Activated T-helper 17 cell treated with anti-CD3 and anti-CD28 coated beads, Interleukin-2, amount 50 U/mL, for 72 hours (primary cell): ENCODE measurements at regions not wholly inside any gene's neighbourhood (a gene's known extent, or its start where the extent isn't known, plus 50 kb on each side); places are given as distances from the start of the nearest gene placed in this dataset.
"Not testable (repeated sequence)": the region's sequence is repeated elsewhere in the genome, so short reads cannot be mapped to it uniquely, and the experiment has no call there.

Experiments used
- ATAC-seq: fragments of 150-1000 bp; cut with Tn5 transposase; replicated peaks from 2 replicates; pipeline ENCODE4 v1.10.0; 2021; ENCODE audit warnings: mild to moderate bottlenecking, moderate library complexity
- H3K27ac Mint-ChIP-seq: one replicate; pipeline ENCODE4 v1.8.0; 2022; ENCODE audit warnings: mixed read lengths
- H3K27me3 Mint-ChIP-seq: one replicate; pipeline ENCODE4 v1.8.0; 2022; ENCODE audit warnings: mixed read lengths
- H3K36me3 Mint-ChIP-seq: one replicate; pipeline ENCODE4 v1.8.0; 2022; ENCODE audit warnings: low read depth, mild to moderate bottlenecking, mixed read lengths
- H3K4me1 Mint-ChIP-seq: one replicate; pipeline ENCODE4 v1.8.0; 2022; ENCODE audit warnings: mixed read lengths
- H3K4me3 Mint-ChIP-seq: one replicate; pipeline ENCODE4 v1.8.0; 2022; ENCODE audit warnings: mild to moderate bottlenecking, mixed read lengths
- H3K9me3 Mint-ChIP-seq: one replicate; pipeline ENCODE4 v1.8.0; 2022; ENCODE audit warnings: mixed read lengths

DNA sequence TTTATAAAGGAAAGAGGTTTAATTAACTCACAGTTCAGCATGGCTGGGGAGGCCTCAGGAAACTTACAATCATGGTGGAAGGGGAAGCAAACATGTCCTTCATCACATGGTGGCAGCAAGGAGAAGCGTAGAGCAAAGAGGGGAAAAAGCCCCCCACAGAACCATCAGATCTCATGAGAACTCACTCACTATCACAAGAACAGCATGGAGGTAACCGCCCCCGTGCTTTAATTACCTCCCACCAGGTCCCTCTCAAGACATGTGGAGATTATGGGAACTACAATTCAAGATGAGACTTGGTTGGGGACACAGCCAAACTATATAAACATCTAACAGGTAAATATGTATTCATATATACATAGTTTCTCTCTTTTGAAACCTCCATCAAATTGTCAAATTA is 926.4 kb downstream of the NR2F1-AS1 start:
- ATAC-seq, H3K36me3 Mint-ChIP-seq, H3K27ac Mint-ChIP-seq: not testable (repeated sequence)

DNA sequence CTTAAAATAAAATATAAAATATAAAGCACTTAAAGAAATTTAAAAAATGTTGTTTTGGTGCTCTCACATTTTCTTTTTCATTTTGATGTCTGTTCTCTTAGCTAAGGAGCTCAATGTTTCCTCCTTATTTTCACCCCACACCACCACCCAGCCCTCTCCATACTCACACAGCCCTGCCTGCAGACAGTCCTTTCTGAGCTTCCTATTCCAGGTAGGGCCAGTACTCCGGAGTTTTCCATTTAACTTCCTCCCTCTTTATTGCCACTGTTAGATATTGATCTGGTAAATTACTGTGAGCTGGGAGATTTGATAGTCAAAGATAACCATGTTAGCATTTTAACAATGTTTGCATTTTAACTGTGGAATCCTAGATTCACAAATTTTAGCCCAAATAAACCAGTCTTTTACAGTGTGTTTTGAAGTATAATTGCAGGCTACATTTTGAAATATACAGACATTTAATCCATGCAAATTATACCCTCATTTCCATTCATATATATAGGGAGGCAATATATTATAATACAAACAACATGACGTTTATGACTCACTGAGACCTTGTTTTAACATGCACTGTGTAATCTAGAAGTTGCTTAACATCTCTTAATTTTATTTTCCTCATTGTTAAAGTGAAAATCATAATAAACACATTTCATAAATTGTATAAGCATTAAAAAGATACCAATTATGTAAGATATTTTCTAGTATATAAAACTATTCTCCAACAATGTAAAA is 927.1 kb downstream of the NR2F1-AS1 start:
- Mint-ChIP-seq H3K27me3 (no peaks in the 10 kb centered on the region), H3K4me1 (no peaks in the 10 kb centered on the region), H3K4me3 (no peak overlapping the region), H3K36me3 (no peaks in the 10 kb centered on the region), H3K9me3 (peaks cover 9% of the 10 kb centered on the region), H3K27ac (no peak overlapping the region)
- no peak for ATAC-seq

More for the DNA sequence above, 926.4 kb downstream of the NR2F1-AS1 start:
- H3K4me1 Mint-ChIP-seq, H3K27me3 Mint-ChIP-seq, H3K4me3 Mint-ChIP-seq: not testable (repeated sequence)
- H3K9me3 Mint-ChIP-seq, result peaks cover 11% of the 10 kb centered on the region

DNA sequence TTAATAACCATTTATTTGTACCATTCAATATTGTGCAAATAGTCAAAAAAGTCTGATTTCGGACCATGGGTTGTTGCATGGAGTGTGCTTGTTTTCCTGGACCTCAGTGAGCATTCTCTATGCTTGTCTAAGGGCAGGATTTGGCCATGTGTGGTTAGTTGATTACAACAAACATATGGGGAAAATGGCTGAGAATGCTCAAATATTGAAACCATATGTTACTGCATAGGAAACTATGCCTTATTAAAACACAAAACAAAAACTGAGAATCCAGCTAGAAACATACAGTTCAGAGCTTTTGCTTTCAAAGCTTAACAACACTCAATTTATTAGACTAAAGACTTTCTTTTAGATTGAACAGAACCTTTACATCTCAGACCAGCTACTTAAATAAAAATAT is 928.3 kb downstream of the NR2F1-AS1 start:
- H3K36me3 Mint-ChIP-seq, result no peaks in the 10 kb centered on the region
- H3K27ac Mint-ChIP-seq, result no peak overlapping the region
- no peak overlapping the region for H3K4me3 Mint-ChIP-seq
- ATAC-seq, result no peak
- no peaks in the 10 kb centered on the region for H3K4me1 Mint-ChIP-seq
- H3K27me3 Mint-ChIP-seq, result no peaks in the 10 kb centered on the region
- peaks cover 9% of the 10 kb centered on the region for H3K9me3 Mint-ChIP-seq

DNA sequence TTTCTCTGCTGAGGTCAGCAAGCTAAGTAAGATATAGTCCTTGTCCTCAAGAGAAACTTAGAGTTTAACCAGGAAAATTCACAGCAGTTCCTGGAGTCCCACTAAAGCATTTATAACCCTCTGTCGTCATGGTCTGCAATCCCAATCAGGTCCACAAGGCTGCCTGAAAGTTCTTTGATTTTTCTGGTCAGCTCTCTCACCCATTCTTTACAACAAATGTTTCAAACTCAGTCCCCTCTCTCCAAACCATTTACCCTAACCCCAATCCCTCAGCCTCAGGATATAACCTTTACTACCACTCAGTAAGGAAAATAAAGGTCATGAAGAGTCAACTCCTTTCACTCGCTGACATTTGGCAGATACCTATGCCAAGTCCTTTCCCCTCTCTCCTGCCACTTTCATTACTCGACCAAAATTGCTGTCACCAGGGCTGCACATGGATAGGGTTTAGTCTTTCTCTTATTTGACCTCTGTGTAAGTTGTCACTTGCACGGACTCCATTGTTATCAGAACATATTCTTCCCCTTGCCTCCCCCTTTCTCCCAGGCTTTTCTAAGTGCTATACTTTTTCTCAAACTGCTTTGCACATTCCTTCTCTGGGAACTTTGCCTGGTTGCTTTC is 936.6 kb downstream of the NR2F1-AS1 start:
- ATAC-seq, result no peak
- Mint-ChIP-seq H3K4me1 (no peaks in the 10 kb centered on the region), H3K27ac (no peak overlapping the region), H3K9me3 (no peaks in the 10 kb centered on the region), H3K36me3 (no peaks in the 10 kb centered on the region), H3K27me3 (no peaks in the 10 kb centered on the region), H3K4me3 (no peak overlapping the region)

DNA sequence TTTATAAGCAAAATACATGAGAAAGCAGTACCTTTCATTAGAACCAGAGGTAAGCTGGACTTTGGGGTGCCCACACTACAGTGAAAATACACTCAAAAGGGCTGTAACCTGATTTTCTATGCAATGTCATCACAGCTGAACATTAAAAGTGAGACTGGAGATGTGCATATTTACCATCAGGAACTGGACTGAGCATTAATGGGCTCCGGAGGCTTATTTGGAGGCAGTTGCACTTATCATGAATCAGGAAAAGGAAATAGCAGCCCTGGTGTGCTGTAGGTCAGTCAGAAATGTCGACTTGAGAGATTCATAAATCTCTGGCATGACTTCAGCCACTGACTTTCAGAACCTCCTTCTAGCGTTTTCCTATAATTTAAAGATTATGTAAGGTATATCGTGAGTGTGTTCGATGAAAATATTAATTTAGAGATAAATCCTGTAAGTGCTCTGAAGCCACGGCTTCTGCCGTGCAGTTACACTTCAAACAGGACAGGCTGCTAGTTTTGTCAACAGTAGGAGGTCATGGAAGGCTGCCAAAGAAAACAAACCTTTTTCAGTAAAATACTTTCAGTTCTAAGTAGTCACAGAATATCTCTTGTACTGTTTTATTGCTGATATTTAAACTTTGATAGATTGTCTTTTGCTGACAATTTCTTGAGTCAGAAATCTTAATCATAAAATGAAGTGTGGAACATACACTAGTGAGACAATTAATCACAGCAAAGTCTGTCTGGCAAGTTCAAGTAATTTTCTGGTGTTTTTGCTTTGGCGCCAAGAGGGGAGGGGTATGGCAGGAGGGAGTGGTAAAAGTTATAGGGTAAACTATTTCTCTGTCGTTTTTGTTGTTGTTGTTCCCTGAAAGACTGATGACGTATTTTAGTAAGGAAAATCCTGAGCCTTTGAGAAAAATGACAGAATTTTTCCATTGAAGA is 939.7 kb downstream of the NR2F1-AS1 start:
- no peaks in the 10 kb centered on the region for H3K4me1 Mint-ChIP-seq
- H3K27ac Mint-ChIP-seq, result no peak overlapping the region
- H3K4me3 Mint-ChIP-seq, result no peak overlapping the region
- no peaks in the 10 kb centered on the region for H3K27me3 Mint-ChIP-seq
- no peaks in the 10 kb centered on the region for H3K36me3 Mint-ChIP-seq
- no peak for ATAC-seq
- no peaks in the 10 kb centered on the region for H3K9me3 Mint-ChIP-seq

DNA sequence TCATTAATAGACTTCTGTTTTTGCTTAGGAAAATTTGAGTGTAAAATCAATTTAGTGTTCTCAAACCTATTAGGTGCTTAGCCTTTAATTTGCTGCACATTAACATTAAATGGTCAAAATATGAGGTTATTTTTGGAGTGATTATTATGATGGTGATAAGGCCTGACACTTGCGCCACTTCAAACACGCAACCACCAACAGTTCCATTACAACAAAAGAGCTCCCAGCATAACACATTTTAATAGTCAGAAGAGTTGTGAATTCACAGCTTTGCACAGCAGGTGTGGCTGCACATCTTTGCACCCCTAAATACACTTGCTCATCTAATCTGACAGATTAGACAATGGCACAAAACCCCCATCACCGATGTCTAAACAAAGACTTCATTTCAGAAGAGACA is 940.7 kb downstream of the NR2F1-AS1 start:
- no peak overlapping the region for H3K27ac Mint-ChIP-seq
- no peaks in the 10 kb centered on the region for H3K4me1 Mint-ChIP-seq
- H3K9me3 Mint-ChIP-seq, result no peaks in the 10 kb centered on the region
- no peak for ATAC-seq
- no peaks in the 10 kb centered on the region for H3K27me3 Mint-ChIP-seq
- no peak overlapping the region for H3K4me3 Mint-ChIP-seq
- no peaks in the 10 kb centered on the region for H3K36me3 Mint-ChIP-seq

DNA sequence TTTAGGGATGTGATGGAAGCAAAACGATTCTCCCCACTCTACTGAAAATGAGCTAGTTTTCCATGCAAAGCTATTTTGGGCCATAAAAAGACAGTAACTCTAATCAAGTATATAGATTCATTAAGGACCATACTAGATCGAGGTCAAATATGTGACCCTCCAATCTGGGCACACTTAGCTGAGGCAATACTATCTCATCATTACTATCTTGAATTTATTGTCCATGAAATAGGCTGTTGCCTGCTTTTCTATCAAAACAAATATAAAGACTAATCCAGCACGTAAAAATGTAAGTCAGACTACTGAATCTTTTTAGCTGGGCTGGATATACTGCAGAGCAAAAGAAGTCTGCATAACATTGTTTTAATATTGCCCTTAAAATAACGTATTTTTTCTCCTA is 943.1 kb downstream of the NR2F1-AS1 start:
- no peaks in the 10 kb centered on the region for H3K36me3 Mint-ChIP-seq
- H3K9me3 Mint-ChIP-seq, result peaks cover 5% of the 10 kb centered on the region
- H3K4me3 Mint-ChIP-seq, result no peak overlapping the region
- H3K27me3 Mint-ChIP-seq, result no peaks in the 10 kb centered on the region
- ATAC-seq, result no peak
- H3K4me1 Mint-ChIP-seq, result no peaks in the 10 kb centered on the region
- no peak overlapping the region for H3K27ac Mint-ChIP-seq

DNA sequence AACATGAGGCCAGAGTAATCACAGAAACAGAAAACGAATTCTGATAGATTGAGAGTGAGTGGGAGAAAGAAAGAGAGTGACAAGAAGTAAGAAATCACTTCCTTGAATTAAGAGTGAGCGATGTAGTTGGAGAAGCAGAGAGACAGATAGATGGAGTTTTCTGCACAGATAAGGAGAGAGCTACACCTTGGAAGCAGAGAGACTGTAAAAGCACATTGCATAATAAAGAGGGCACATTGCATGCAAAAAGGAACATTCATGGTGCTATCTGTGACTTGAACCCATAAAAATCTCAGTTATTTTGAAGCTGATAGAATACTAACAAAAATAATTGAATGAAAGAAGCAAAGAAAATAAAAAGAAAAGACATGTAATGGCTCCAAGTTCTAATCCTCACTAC is 943.8 kb downstream of the NR2F1-AS1 start:
- Mint-ChIP-seq H3K9me3 (peaks cover 9% of the 10 kb centered on the region), H3K27me3 (no peaks in the 10 kb centered on the region), H3K27ac (no peak overlapping the region), H3K36me3 (no peaks in the 10 kb centered on the region), H3K4me3 (no peak overlapping the region), H3K4me1 (no peaks in the 10 kb centered on the region)
- ATAC-seq, result no peak

DNA sequence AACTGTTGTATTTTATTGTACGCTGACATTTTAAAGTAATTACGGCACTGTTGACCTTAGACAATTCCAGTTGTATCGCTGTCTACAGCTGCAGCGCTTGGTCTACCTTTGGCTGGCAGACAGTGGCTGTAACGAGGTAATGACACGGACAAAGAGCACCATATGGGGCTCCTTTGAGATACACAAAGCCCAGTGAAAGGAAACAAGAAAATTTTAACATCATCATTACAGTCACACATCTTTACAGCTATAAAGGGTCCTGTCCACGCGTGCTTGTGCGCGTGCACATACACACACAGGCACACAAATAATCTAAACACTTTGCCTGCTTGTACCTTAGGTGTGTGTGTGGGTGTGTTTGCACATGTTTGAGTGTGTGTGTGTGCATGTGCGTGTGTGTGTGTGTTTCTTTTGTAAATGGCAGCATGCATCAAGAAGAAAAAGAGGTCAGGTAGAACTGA is 946.0 kb downstream of the NR2F1-AS1 start:
- no peaks in the 10 kb centered on the region for H3K4me1 Mint-ChIP-seq
- no peak for ATAC-seq
- no peak overlapping the region for H3K27ac Mint-ChIP-seq
- no peaks in the 10 kb centered on the region for H3K36me3 Mint-ChIP-seq
- no peaks in the 10 kb centered on the region for H3K27me3 Mint-ChIP-seq
- H3K4me3 Mint-ChIP-seq, result no peak overlapping the region
- H3K9me3 Mint-ChIP-seq, result peaks cover 11% of the 10 kb centered on the region

DNA sequence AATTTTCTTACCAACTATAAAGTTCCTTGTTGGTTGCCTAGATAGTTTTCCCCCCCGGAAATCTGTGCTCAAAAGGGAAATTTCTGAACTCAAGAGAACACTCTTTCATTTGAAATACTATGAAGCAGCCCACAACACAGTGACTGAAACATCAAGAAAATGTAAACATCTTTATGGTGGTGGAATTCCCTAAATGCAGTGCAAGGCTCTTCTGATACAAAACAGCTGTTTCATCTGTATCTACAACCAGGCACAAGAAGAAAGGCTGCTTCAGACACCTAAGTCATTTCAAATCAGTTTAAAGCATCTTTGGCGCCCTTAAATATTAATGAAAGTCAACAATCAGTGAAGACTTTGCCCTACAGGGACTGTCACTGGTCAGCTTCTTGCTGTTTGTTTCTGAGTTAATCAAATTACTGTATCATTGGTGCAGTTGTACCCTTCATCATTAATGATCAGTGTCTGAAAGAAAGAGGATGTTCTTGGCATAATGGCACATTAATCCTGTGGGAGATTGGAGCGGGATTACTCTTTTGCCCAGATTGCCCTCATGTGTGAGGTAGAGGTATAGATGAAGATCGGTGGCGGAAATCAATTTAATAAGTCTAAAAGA is 947.0 kb downstream of the NR2F1-AS1 start:
- H3K4me1 Mint-ChIP-seq, result no peaks in the 10 kb centered on the region
- ATAC-seq, result no peak
- no peak overlapping the region for H3K4me3 Mint-ChIP-seq
- H3K27me3 Mint-ChIP-seq, result no peaks in the 10 kb centered on the region
- peaks cover 17% of the 10 kb centered on the region for H3K9me3 Mint-ChIP-seq
- no peak overlapping the region for H3K27ac Mint-ChIP-seq
- no peaks in the 10 kb centered on the region for H3K36me3 Mint-ChIP-seq

DNA sequence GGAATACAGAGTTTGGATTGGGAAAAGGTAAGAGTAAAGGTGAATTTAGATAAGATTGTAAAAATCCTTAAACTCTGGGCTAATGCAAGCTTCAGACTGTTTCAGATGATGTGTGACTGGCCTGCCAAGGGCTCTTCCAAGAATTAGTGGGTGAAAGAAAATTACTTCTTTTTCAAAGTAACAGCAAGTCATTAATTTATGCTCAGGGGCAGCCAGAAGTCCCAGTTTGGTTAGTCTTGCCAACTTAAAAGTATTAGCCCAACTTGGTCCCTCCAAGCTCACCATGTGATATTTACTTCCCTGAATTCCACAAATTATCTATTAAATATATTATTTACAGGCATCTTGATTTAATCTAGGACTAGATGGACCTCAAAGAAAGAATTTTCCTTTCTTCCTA is 947.8 kb downstream of the NR2F1-AS1 start:
- H3K4me3 Mint-ChIP-seq, result no peak overlapping the region
- H3K36me3 Mint-ChIP-seq, result no peaks in the 10 kb centered on the region
- ATAC-seq, result no peak
- H3K9me3 Mint-ChIP-seq, result peaks cover 20% of the 10 kb centered on the region
- no peaks in the 10 kb centered on the region for H3K4me1 Mint-ChIP-seq
- H3K27ac Mint-ChIP-seq, result no peak overlapping the region
- H3K27me3 Mint-ChIP-seq, result no peaks in the 10 kb centered on the region

DNA sequence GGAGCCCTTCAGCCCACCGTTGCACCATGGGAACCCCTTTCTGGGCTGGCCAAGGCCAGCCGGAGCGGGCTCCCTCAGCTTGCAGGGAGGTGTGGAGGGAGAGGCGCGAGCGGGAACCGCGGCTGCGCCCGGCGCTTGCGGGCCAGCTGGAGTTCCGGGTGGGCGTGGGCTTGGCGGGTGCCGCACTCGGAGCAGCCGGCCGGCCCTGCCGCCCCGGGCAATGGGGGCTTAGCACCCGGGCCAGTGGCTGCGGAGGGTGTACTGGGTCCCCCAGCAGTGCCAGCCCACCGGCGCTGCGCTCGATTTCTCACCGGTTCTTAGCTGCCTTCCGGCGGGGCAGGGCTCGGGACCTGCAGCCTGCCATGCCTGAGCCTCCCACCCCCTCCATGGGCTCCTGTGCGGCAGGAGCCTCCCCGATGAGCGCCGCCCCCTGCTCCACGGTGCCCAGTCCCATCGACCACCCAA is 949.8 kb downstream of the NR2F1-AS1 start:
- not testable (repeated sequence) for H3K4me3 Mint-ChIP-seq, H3K36me3 Mint-ChIP-seq, H3K4me1 Mint-ChIP-seq, H3K27me3 Mint-ChIP-seq, ATAC-seq, H3K27ac Mint-ChIP-seq
- H3K9me3 Mint-ChIP-seq, result peaks cover 20% of the 10 kb centered on the region

DNA sequence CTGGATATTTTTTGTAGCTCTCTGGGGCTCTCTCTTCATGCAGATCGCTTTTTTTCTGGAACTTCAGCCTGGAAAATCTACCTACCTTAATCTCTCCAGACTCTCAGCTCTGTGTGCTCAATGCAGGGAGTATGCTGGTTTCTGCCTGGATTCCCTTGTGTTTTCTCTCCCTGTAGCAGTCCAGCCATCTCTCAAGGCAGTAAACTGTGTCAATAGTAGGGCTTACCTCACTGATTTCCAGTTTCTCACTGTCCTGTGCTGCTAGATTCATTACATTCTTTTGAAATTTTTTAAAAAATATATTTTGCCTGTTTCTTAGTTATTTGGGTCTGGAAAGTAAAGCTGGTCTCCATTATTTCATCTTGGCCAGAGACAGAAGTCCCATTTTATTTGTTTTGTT is 951.4 kb downstream of the NR2F1-AS1 start:
- no peak overlapping the region for H3K27ac Mint-ChIP-seq
- H3K9me3 Mint-ChIP-seq, result peaks cover 20% of the 10 kb centered on the region
- H3K27me3 Mint-ChIP-seq, result no peaks in the 10 kb centered on the region
- no peak for ATAC-seq
- H3K4me1 Mint-ChIP-seq, result no peaks in the 10 kb centered on the region
- no peaks in the 10 kb centered on the region for H3K36me3 Mint-ChIP-seq
- H3K4me3 Mint-ChIP-seq, result no peak overlapping the region

DNA sequence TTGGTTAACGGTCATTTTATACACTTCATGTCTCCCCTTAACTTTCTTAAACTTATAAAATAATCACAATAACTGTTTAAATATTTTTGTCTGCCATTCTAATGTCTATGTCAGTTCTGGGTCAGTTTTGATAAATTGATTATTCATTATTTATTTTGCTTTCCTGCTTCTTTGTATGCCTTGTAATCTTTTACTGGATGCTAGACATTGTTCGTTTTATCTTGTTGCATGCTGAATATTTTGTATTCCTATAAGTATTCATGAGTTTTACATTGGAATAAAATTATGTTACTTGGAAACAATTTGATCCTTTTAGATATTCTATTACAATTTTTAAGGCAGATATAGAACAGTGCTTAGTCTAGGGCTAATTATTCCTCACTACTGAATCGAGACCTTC is 952.0 kb downstream of the NR2F1-AS1 start:
- Mint-ChIP-seq H3K4me1 (no peaks in the 10 kb centered on the region), H3K27ac (no peak overlapping the region), H3K4me3 (no peak overlapping the region), H3K27me3 (no peaks in the 10 kb centered on the region), H3K9me3 (peaks cover 15% of the 10 kb centered on the region), H3K36me3 (no peaks in the 10 kb centered on the region)
- no peak for ATAC-seq
